HL-60/S4 (cell line): ENCODE measurements at regions not wholly inside any gene's neighbourhood (a gene's known extent, or its start where the extent isn't known, plus 50 kb on each side); places are given as distances from the start of the nearest gene placed in this dataset.

ENCODE experiments used
- in situ Hi-C: fragments of 300-500 bp; cut with MboI; formaldehyde crosslinking; loops from 2 replicates; pipeline ENCODE4 v1.14.3; 2022; ENCODE audit warnings: low sequenced_read_pairs

GRCh38 chr3:64464955-64465354, 222.8 kb downstream of the ADAMTS9 start:
- in situ Hi-C loops, result loop anchor here (25.0 kb wide), 1 partner anchor 428 kb away; no protein-coding TSS in a partner anchor

- in situ Hi-C loops, result loop anchor here (25.0 kb wide), 1 partner anchor 427 kb away; no protein-coding TSS in a partner anchor
These were observed 223.8 kb downstream of the ADAMTS9 start for GRCh38 chr3:64463981-64464380.

GRCh38 chr3:64462203-64462602, 225.6 kb downstream of the ADAMTS9 start:
- in situ Hi-C loops, result loop anchor here (25.0 kb wide), 1 partner anchor 425 kb away; no protein-coding TSS in a partner anchor

GRCh38 chr3:64460877-64461276, 226.9 kb downstream of the ADAMTS9 start:
- in situ Hi-C loops, result loop anchor here (25.0 kb wide), 1 partner anchor 424 kb away; no protein-coding TSS in a partner anchor

- in situ Hi-C loops, result loop anchor here (25.0 kb wide), 1 partner anchor 423 kb away; no protein-coding TSS in a partner anchor
These were observed 227.6 kb downstream of the ADAMTS9 start for GRCh38 chr3:64460141-64460730.

- in situ Hi-C loops, result loop anchor here (25.0 kb wide), 1 partner anchor 422 kb away; no protein-coding TSS in a partner anchor
These were observed 228.1 kb downstream of the ADAMTS9 start for GRCh38 chr3:64459711-64460110.

GRCh38 chr3:64457811-64458210, 230.0 kb downstream of the ADAMTS9 start:
- in situ Hi-C loops, result loop anchor here (25.0 kb wide), 1 partner anchor 421 kb away; no protein-coding TSS in a partner anchor

GRCh38 chr3:64456674-64457073, 231.1 kb downstream of the ADAMTS9 start:
- in situ Hi-C loops, result loop anchor here (25.0 kb wide), 1 partner anchor 419 kb away; no protein-coding TSS in a partner anchor

GRCh38 chr3:64455351-64455750, 230.1 kb upstream of the PRICKLE2 start:
- in situ Hi-C loops, result loop anchor here (25.0 kb wide), 1 partner anchor 418 kb away; no protein-coding TSS in a partner anchor

- in situ Hi-C loops, result loop anchor here (25.0 kb wide), 1 partner anchor 417 kb away; no protein-coding TSS in a partner anchor
These were observed 229.5 kb upstream of the PRICKLE2 start for GRCh38 chr3:64454768-64455167.

GRCh38 chr3:64454179-64454578, 228.9 kb upstream of the PRICKLE2 start:
- in situ Hi-C loops, result loop anchor here (25.0 kb wide), 1 partner anchor 417 kb away; no protein-coding TSS in a partner anchor

GRCh38 chr3:64451283-64452012, 226.2 kb upstream of the PRICKLE2 start:
- in situ Hi-C loops, result loop anchor here (25.0 kb wide), 1 partner anchor 414 kb away; no protein-coding TSS in a partner anchor

GRCh38 chr3:64450396-64450956, 225.2 kb upstream of the PRICKLE2 start:
- in situ Hi-C loops, result loop anchor here (25.0 kb wide), 1 partner anchor 413 kb away; no protein-coding TSS in a partner anchor

GRCh38 chr3:64449026-64449425, 223.8 kb upstream of the PRICKLE2 start:
- in situ Hi-C loops, result no loop called here

- in situ Hi-C loops, result no loop called here
These were observed 220.7 kb upstream of the PRICKLE2 start for GRCh38 chr3:64445944-64446300.

- in situ Hi-C loops, result no loop called here
These were observed 220.1 kb upstream of the PRICKLE2 start for GRCh38 chr3:64445109-64445943.

GRCh38 chr3:64444490-64445108, 219.3 kb upstream of the PRICKLE2 start:
- in situ Hi-C loops, result no loop called here

GRCh38 chr3:64443546-64444381, 218.5 kb upstream of the PRICKLE2 start:
- in situ Hi-C loops, result no loop called here

GRCh38 chr3:64441861-64442260, 216.6 kb upstream of the PRICKLE2 start:
- in situ Hi-C loops, result no loop called here
